GM18519 (cell line): ENCODE measurements at regions not wholly inside any gene's neighbourhood (a gene's known extent, or its start where the extent isn't known, plus 50 kb on each side); places are given as distances from the start of the nearest gene placed in this dataset.
"Not testable (repeated sequence)": the region's sequence is repeated elsewhere in the genome, so short reads cannot be mapped to it uniquely, and the experiment has no call there.

Experiments used
- ATAC-seq: cut with Tn5 transposase; IDR thresholded peaks from one replicate; pipeline ENCODE4 v1.9.1; 2021; ENCODE audit warnings: mild to moderate bottlenecking, moderate library complexity; ENCODE audit not compliant: unreplicated experiment, low FRiP score

DNA sequence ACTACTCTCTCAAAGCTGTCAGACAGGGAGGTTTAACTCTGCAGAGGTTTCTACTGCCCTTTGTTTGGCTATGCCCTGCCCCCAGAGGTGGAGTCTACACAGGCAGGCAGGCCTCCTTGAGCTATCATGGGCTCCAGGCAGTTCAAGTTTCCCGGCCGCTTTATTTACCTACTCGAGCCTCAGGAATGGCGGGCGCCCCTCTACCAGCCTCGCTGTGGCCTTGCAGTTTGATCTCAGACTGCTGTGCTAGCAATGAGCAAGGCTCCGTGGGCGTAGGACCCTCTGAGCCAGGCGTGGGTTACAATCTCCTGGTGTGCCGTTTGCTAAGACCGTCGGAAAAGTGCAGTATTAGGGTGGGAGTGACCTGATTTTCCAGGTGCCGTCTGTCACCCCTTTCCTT, 124.3 kb downstream of the PTCHD1 start:
- ATAC-seq = not testable (repeated sequence)

DNA sequence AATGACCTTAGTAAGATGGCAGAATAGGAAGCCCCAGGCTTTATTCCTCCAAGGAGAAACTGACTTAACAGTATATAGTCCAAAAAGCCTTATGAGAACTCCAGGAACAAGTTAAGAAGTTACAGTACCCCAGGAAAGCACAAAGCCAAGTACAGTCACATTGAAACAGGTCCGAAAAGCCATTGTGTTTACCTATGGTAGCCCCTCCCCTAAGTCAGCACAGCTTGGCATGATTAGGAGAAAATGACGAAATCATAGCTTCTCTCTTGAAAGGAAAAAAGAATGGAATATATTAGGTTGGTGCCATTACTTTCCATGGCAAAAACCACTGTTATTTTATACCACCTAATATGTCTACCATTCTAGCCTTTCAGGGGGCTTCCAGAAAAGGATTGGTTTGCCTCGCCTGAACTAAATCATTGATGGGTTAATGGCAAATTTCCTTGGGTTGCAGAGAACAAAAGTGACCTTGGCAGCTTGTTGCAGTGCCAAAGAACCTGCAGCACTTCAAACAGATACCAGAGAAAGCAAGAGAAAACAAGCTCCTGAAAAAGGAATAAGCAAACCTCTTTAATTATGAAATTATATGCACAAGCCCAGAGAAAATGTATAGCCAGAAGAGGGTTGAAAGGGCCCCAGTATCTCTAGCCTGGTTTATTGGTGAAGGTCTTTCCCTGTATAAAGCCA, 130.6 kb downstream of the PTCHD1 start:
- ATAC-seq = no peak

DNA sequence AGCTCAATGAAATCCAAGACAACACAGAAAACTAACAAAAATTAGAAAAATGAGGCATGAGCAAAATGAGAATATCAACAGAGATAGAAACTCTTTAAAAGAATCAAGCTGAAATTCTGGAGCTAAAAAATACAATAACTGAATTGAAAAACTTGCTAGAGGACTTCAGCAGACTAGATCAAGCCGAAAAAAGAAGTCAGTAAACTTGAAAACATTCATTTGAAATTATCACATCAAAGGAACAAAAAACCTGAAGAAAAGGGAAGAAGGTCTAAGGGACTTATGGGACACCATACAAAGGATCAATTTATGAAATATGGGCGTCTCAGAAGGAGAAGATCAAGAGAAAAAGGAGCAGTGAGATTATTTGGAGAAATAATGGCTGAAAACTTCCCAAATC, 131.3 kb downstream of the PTCHD1 start:
- ATAC-seq = no peak

DNA sequence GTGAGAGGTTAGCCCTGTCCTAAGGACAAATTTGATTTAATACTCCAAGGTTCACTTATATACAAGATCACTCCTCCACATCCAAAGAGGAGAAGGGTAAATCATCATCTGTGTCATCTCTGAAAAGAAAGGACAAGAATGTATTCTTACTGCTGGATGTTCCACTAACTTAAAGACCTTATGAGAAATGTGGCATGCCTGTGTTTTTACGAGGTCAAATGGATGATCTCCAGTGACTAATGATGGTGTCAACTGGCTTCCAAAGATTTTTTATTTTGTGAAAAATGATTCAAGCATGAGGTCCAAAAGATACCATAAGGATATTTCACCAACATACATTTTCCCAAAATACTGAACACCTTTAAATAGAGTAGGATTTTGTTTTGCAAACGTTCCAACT, 143.4 kb downstream of the PTCHD1 start:
- no peak for ATAC-seq

DNA sequence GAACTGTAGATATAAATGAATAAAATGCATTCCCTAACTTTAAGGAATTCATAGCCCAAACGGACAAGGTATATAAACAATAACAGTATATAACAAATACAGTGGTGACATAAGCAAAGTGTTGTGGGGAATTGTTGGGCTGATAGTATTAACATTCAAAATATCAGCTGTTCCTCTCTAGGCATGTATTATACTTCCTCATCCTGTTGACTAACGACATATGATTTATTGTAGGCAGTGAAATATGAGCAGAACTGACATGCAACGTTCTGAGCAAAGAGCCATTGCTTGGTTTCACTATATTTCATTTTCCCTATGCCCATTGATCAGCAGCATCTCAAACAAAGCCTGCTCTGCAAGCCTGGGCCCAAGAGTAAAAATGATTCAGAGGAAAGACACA, 143.9 kb downstream of the PTCHD1 start:
- no peak for ATAC-seq

DNA sequence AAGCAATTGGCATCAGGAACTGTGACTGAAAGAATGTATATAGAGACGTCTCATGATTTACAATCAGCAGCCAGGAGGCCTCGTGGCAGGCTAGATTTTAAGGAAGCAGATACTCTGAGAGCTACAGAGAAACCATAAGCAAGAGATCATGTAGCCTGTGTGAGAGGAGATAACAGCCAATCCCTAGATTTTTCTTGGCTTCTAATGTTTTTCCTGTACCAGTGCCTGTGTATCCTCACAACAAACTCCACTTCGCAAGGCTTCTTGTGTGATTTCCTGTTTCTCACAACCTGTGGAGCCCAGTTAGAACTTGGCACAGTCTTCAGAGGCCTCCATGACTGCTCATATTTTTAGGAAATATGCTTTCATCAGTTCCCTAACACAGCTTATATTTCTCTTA, 147.9 kb downstream of the PTCHD1 start:
- no peak for ATAC-seq

DNA sequence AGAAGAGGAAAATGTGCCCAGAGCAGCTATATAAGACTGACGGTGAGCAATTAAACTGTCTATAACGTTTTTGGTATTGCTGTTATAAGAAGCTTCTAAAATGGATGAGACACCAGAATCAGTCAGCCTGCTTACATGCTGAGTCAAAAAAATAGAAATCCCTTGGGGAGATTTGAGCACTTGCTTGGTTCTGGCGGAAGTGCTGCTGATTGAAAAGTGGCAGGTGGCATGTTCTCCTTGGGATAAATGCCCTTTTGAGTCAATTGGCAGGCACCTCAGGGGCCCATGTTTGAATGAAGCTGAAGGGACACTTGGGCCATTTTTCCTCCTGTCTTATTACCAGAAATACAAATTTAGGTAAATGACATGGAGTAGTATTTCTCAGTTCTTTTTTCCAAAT, 148.7 kb downstream of the PTCHD1 start:
- ATAC-seq = no peak

DNA sequence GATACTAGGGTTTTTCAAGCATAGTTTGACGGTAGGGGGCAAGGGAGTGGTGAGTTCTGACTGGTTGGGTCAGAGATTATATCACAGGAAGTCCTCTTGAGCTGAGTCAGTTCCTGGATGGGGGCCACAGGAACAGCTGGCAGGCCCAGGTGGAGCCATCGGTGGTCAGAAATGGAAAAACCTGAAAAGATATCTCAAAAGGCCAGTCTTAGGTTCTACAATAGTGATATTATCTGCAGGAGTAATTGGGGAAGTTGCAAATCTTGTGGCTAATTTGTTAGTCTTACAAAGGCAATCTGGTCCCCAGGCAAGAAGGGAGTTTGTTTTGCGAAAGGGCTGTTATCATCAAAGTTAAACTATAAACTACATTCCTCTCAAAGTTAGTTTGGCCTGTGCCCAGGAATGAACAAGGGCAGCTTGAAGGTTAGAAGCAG, 159.3 kb downstream of the PTCHD1 start:
- ATAC-seq = peak; percentile 66

DNA sequence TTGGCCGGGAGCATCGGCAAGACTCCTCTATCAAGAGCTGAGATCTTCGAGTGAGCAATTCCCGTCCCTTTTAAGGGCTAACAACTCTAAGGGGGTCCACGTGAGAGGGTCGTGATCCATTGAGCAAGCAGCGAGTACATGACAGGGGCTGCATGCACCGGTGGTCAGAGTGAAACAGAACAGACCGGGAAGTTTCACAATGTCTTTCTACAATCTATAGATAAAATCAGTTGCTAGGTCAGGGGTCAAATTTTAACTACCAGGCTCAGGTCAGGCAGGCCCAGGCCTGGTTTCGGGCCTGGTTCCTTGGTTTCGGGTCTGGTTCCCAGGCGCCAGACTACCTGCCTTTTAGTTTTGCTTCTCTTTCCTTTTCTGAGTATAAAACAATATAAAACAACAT, 160.1 kb downstream of the PTCHD1 start:
- no peak for ATAC-seq

DNA sequence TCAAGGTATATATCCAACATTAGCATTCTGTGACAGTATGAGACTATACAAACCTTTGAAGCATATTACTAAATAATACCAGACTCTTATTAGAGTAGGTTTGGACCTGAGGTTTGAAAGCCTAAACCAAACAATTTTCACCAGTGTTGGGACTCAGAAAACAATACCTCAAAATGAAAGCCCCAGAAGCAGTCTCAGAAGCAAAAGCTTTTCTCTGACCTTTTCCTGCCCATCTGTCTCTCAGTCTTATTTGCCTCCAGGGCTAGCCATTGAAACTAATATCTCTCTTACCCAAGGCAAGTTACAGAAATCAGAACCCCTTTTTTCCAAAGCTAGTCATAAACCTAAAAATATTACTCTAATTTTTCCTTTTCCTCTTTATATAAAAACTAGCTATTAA, 163.3 kb downstream of the PTCHD1 start:
- no peak for ATAC-seq

DNA sequence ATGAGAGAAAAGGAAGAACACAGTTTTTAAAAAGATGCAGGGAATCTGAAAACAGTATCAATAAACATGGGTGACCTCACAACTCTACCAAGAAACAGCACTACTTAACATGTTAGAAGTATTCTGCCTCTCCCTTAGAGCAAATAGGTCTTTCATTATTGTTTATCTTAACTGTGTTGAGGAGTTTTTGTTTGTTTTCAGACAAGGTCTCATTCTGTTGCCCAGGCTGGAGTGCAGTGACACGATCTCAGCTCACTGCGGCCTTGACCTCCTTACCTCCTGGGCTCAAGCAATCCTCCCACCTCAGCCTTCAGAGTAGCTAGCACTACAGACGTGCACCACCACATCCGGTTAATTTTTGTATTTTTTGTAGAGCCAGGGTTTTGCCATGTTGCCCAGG, 165.3 kb upstream of the PRDX4 start:
- ATAC-seq = no peak

DNA sequence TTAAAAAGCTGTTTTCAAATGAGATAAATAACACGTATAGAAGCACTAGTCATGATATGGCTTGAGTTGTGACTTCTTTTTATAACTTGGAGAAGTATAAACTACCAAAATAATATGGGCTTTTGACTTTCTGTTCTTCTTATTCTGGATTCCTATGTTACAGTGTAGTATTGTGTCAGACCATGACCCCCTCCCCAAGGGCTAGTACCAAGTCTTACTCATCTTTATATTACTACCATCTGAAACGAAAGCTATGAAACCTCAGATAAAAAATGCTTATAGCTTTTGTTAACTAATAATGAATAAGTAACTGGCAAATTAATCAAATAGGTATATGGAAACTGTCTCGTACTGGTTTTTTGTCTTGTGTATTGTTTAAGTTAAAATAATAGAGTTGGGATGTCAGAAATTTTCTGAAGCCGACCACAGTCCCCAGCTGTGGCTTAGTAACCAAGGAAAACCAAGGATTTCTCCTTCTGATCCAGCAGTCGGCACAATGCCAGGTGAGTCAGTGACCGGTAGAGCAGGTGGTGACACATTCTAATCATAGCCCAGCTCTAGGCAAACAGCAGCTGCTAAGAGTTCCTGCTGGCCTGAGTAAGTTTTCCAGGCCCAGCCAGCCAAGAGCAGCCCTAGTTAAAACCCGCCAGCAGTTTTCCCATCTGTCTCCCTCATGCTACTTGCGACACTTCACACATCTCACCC, 163.3 kb upstream of the PRDX4 start:
- no peak for ATAC-seq

DNA sequence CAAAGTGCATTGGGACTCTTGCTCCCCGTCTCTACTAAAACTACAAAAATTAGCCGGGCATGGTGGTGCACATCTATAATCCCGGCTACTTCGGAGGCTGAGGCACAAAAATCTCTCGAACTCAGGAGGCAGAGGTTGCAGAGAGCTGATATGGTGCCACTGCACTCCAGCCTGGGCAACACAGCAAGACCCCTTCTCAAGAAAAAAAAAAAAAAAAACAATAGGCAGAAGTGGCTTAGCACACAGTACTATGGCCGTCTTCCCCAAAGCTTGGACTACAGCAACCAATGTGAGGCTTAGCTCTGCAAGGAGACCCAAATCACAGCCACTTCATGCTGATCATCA, 162.8 kb upstream of the PRDX4 start:
- no peak for ATAC-seq

DNA sequence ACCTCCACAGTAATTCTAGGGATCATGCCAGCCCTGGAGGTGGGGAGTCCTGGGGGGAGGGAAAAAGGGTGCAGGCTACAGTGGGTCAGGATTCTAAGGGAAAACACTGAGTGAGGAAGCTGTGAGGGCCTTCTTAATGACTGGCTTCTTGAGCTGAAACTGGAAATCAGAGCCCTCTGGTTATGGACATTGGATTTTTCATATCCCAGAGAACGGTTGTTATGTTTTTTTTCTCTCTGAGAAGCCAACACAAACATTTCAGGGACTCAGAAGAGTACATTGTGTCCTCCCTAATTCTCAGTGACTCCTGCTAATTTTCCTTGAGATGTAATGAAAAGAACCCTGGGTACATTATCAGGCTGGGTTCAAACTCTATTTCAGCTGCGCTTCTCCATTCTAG, 162.4 kb upstream of the PRDX4 start:
- no peak for ATAC-seq

DNA sequence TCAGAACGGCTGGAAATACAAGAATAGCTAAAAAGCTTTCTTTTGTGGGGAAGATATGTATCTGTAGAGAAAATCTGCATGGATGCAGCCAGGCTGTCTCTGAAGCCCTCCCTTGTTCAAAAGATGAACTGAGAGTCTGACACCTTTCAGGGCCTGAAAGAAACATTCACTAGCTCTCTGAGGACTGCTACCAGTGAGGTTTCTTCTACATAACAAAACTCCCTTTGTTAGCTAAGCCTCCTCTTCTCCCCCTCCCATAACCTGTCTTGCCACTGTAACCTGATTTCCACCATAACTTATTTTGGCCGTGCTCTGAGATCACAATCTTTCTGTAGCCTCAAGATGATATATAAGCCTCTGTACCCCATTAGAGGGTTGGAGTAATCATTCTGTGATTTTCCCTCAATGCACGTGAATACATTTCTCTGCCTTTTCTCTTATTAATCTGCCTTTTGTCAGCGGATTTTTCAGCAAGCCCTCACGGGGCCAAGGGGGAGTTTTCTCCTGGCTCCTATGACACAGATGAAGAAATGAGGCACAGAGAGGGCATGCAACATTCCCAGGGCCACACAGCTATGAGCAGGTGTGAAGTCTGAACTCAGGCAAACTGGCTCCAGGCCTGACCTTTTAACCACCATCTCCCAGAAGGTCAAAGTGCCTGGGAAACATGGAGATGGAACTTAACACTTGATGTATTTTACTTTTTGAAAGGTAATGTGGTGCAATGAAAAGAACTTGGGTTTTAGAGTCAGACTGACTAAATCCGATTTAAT, 161.6 kb upstream of the PRDX4 start:
- ATAC-seq = no peak

DNA sequence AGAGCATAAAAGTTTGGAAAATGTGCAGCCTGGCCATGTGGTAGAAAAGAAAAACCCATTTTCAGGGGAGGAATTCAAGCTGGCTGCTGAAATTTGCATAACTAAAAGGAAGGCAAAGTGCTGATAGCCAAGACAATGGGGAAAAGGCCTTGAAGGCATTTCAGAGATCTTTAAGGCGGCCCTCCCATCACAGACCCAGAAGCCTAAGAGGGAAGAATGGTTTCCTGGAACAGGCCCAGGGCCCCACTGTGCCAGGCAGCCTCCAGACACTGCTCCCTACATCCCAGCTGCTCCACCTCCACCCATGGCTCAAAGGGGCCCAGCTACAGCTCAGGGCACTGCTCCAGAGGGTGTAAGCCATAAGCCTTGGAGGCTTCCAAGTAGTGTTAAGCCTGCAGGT, 158.0 kb upstream of the PRDX4 start:
- no peak for ATAC-seq

DNA sequence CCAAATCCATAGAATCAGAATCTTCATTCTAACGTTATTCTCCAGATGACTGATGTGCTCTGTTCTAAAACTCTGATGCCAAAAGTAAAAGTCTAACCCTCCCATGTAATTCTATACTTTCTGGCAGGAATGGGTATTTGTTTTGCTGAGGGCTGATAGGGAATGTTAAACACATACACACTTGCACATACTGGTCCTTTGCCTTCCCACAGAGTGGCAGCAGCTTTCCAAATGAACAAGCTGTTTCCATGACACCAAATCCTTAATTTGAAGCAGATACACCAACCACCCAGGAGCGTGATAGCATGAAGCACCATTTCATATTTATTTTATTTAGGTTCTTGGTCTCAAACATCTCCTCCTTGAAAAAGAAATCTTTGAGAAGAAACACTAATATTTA, 155.5 kb upstream of the PRDX4 start:
- ATAC-seq = no peak

DNA sequence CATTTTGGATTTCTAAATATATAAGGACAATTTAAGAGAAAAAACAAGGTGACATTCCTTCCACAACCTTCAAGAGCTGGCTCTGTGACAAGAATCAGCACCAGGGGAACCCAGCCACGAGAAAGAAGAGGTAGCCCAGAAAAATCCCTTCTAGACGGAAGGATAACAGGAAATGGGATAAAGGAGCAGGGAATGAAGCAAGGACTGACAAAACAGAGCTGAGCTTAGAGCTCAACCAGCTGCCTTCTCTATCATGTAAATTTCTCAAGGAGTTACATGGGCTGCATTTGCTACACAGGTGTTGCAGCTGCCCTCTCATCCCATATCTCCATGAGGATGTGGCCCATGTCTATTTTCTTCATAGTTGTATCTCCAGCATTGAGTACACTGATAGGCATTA, 154.2 kb upstream of the PRDX4 start:
- ATAC-seq = no peak

DNA sequence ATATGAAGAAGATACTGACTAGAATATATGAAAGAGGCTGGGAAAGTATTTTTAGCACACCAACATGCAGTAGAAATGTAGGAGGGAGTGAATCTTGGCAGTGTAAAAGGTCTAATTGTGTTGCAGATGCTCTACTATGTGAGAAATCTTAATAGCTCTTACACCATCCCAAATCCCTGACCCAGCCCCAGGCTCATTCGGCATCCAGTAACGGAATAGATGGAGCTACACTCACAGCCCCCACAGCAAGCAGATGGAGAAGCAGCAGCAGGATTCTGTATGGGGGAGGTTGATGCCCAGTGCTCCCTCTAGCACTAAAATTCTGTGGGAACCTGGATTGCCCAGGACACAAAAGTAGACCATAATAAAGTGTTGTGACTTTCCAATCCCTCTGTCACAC, 153.2 kb upstream of the PRDX4 start:
- ATAC-seq = no peak

DNA sequence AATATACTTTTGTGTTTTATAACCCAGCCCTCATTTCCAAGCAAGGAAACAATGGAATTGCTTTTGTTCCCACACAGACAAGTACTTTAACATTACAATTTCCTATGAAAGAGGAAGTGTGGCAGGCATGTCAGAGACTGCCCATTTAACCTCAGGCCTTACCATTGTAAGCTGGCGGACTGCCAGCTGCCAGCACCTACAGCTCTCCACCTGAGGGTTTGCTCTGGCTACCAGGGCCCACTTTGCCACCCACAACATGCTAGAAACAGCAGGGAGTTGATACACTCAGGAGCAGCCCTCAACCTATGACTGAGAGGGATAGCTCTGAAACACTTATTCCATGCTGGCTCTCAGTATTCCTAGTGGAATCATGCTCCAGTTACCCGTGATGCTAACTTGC, 152.3 kb upstream of the PRDX4 start:
- no peak for ATAC-seq

DNA sequence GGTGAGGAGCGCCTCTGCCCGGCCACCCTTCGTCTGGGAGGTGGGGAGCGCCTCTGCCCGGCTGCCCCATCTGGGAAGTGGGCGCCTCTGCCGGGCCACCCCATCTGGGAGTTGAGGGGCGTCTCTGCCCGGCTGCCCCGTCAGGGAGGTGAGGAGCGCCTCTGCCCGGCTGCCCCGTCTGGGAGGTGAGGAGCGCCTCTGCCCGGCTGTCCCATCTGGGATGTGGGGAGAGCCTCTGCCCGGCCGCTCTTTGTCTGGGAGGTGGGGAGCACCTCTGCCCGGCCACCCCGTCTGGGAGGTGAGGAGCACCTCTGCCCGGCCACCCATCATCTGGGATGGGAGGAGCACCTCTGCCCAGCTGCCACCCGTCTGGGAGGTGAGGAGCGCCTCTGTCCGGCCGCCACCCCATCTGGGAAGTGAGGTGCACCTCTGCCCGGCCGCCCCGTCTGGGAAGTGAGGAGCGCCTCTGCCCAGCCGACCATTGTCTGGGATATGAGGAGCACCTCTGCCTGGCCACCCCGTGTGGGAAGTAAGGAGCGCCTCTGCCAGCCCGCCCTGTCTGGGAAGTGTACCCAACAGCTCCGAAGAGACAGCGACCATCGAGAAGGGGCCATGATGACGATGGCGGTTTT, 144.2 kb upstream of the PRDX4 start:
- ATAC-seq = not testable (repeated sequence)
